K562 (cell line): ENCODE measurements at regions not wholly inside any gene's neighbourhood (a gene's known extent, or its start where the extent isn't known, plus 50 kb on each side); places are given as distances from the start of the nearest gene placed in this dataset.

Experiments
- ATAC-seq: fragments of 200-7000 bp; cut with Tn5 transposase; 3 replicates; pipeline ENCODE4 v1.9.1; 2020; ENCODE audit warnings: moderate library complexity
- BruUV-seq: library from RNA; stranded (reverse); fragments of 400-500 nt; replicated peaks from 2 replicates; lab custom pipeline; 2021; lab: Mats Ljungman, UMichigan
- CTCF ChIA-PET: fragments of 300-600 bp; formaldehyde crosslinking; extraction: SDS; loops from one replicate; lab custom pipeline; 2021; ENCODE audit warnings: low intra/inter-chr PET ratio; lab: Yijun Ruan, JAX
- POLR2A ChIA-PET: fragments of 300-600, 350-650 bp; sonication (Branson Sonifier 250); formaldehyde crosslinking; extraction: SDS; loops from one replicate; lab custom pipeline; 2021; ENCODE audit warnings: antibody characterized with exemption, inconsistent platforms; lab: Yijun Ruan, JAX
- DNase-seq, 4 experiments: peaks; one replicate each; pipeline versions ENCODE4 v3.0.0 to v3.0.0-alpha.2; 2011 to 2018; ENCODE audit warnings: low spot score in 3 of 4, mixed read lengths in 3 of 4; ENCODE audit errors: extremely low read depth in 1 of 4
- FAIRE-seq: peaks from 2 replicates; lab custom pipeline; 2011; peaks lifted over from hg19 to GRCh38; lab: Jason Lieb, UNC
- H2AFZ ChIP-seq: 2 replicates; pipeline ENCODE4 v1.6.0; 2011; ENCODE audit warnings: low read depth, low read length, control low read depth, inconsistent platforms
- H3K27ac ChIP-seq: fragments of 200-600 bp; 3 replicates; pipeline ENCODE4 v1.8.0; 2011; ENCODE audit warnings: low read depth, mild to moderate bottlenecking, control low read depth, inconsistent platforms, low read length, moderate library complexity, mixed read lengths; ENCODE audit errors: extremely low read depth
- H3K27me3 ChIP-seq, 2 experiments: fragments of 300-600 bp in 1 of 2; 2 replicates in 1 of 2; 3 replicates in 1 of 2; pipeline versions ENCODE4 v1.6.0 to v1.8.0; 2011; ENCODE audit warnings: inconsistent platforms in 2 of 2, low read length in 2 of 2, mild to moderate bottlenecking in 1 of 2, mixed read lengths in 1 of 2, moderate library complexity in 1 of 2; ENCODE audit not compliant: control insufficient read depth in 2 of 2, insufficient read depth in 2 of 2
- H3K36me3 ChIP-seq: fragments of 300-600 bp; 3 replicates; pipeline ENCODE4 v1.8.0; 2011; ENCODE audit warnings: mild to moderate bottlenecking, low read length, inconsistent platforms; ENCODE audit not compliant: control insufficient read depth, insufficient read depth
- H3K4me1 ChIP-seq, 2 experiments: fragments of 200-600 bp in 1 of 2; replicated peaks in 1 of 2; 2 replicates in 1 of 2; 3 replicates in 1 of 2; pipeline versions ENCODE4 v1.5.1 to v1.8.0; 2011; ENCODE audit warnings: inconsistent platforms in 2 of 2, low read length in 2 of 2, mild to moderate bottlenecking in 1 of 2, mixed read lengths in 1 of 2, moderate library complexity in 1 of 2; ENCODE audit not compliant: control insufficient read depth in 2 of 2, insufficient read depth in 2 of 2
- H3K4me2 ChIP-seq: 2 replicates; pipeline ENCODE4 v1.6.1; 2011; ENCODE audit warnings: low read length, control low read depth, inconsistent platforms, mixed read lengths; ENCODE audit not compliant: insufficient read depth
- H3K4me3 ChIP-seq: fragments of 200-600 bp; sonication (generic), shearing (Covaris generic); 2 replicates; pipeline ENCODE4 v1.5.1; 2016; ENCODE audit warnings: control low read depth, inconsistent platforms
- H3K79me2 ChIP-seq: fragments of 200-600 bp; 3 replicates; pipeline ENCODE4 v1.8.0; 2011; ENCODE audit warnings: low read length, inconsistent platforms; ENCODE audit not compliant: control insufficient read depth, insufficient read depth
- H3K9ac ChIP-seq, 2 experiments: 2 replicates each; pipeline versions ENCODE4 v1.6.0 to v1.6.1; 2011; ENCODE audit warnings: low read depth in 2 of 2, low read length in 2 of 2, control low read depth in 1 of 2, inconsistent platforms in 1 of 2, mild to moderate bottlenecking in 1 of 2, mixed read lengths in 1 of 2; ENCODE audit not compliant: insufficient read depth in 1 of 2
- H3K9me1 ChIP-seq: one replicate; pipeline ENCODE4 v1.6.0; 2011; ENCODE audit warnings: inconsistent platforms, mild to moderate bottlenecking, low read length, moderate library complexity; ENCODE audit not compliant: control insufficient read depth, insufficient read depth
- H3K9me3 ChIP-seq: replicated peaks from 2 replicates; pipeline ENCODE4 v1.5.1; 2011; ENCODE audit warnings: low read depth, low read length, inconsistent platforms; ENCODE audit not compliant: control insufficient read depth, insufficient read depth
- H4K20me1 ChIP-seq: replicated peaks from 2 replicates; pipeline ENCODE4 v1.6.1; 2011; ENCODE audit warnings: low read length, inconsistent platforms, mixed read lengths; ENCODE audit not compliant: control insufficient read depth, insufficient read depth
- ASH1L ChIP-seq: fragments of 450-650 bp; IDR thresholded peaks from 2 replicates; pipeline ENCODE4 v1.6.1; 2018; ENCODE audit warnings: borderline replicate concordance, mild to moderate bottlenecking, low read depth; ENCODE audit not compliant: partially characterized antibody
- ATF2 ChIP-seq: sonication (generic); formaldehyde crosslinking; IDR thresholded peaks from 2 replicates; pipeline ENCODE4 v1.8.1; 2022; ENCODE audit warnings: missing genetic modification reagents
- HMG20B ChIP-seq: fragments of 250-450 bp; sonication (Bioruptor Pico); IDR thresholded peaks from 2 replicates; pipeline ENCODE4 v1.5.0; 2021; ENCODE audit warnings: mild to moderate bottlenecking
- POLR3G ChIP-seq: IDR thresholded peaks from 2 replicates; pipeline ENCODE4 v1.6.1; 2011; ENCODE audit not compliant: insufficient read length, insufficient replicate concordance; ENCODE audit errors: extremely low read depth
- SIN3A ChIP-seq, 2 experiments: fragments of 150-350 bp in 1 of 2; IDR thresholded peaks; 2 replicates each; pipeline ENCODE4 v1.6.1; 2011 to 2016; ENCODE audit warnings: borderline replicate concordance in 2 of 2, low read depth in 2 of 2, low read length in 2 of 2, mild to moderate bottlenecking in 2 of 2, moderate library complexity in 2 of 2; ENCODE audit not compliant: control insufficient read depth in 1 of 2
- TFAP4 ChIP-seq: sonication (generic); formaldehyde crosslinking; IDR thresholded peaks from 2 replicates; pipeline ENCODE4 v1.8.0; 2022; ENCODE audit warnings: missing genetic modification reagents, mild to moderate bottlenecking, moderate library complexity, borderline replicate concordance
- ZBTB34 ChIP-seq: fragments of 250-450 bp; sonication (Bioruptor Pico); IDR thresholded peaks from 2 replicates; pipeline ENCODE4 v1.8.0; 2021; ENCODE audit warnings: mild to moderate bottlenecking, moderate library complexity
- ZNF324 ChIP-seq: fragments of 250-450 bp; sonication (Bioruptor Pico); IDR thresholded peaks from 2 replicates; pipeline ENCODE4 v1.4.0; 2020; ENCODE audit warnings: mild to moderate bottlenecking
- ZNF449 ChIP-seq: fragments of 250-450 bp; sonication (Bioruptor Pico); IDR thresholded peaks from 2 replicates; pipeline ENCODE4 v1.8.0; 2022; ENCODE audit warnings: moderate library complexity, mild to moderate bottlenecking, inconsistent platforms
- ZNF780A ChIP-seq: fragments of 250-450 bp; sonication (Bioruptor Pico); IDR thresholded peaks from 2 replicates; pipeline ENCODE4 v1.5.0; 2021; ENCODE audit warnings: mild to moderate bottlenecking
- WGBS: fragments of 100-300 bp; shearing (Covaris generic); methylation state at CpG from one replicate; pipeline ENCODE4 v1.1.6; 2016; ENCODE audit warnings: low coverage, mixed read lengths; ENCODE audit not compliant: insufficient coverage; ENCODE audit errors: missing lambda C conversion rate; 5-methylcytosine and 5-hydroxymethylcytosine counted together
- in situ Hi-C: fragments of 300-500 bp; cut with MboI; formaldehyde crosslinking; loops from 4 replicates; pipeline ENCODE4 v1.15.0; 2018; ENCODE audit warnings: inconsistent platforms, mixed read lengths
- intact Hi-C: fragments of 100-400 bp; cut with micrococcal nuclease; formaldehyde crosslinking; loops from 2 replicates; pipeline ENCODE4 v1.14.2; 2022
- TF ChIP-seq, protein P1 (sequence below), 2 experiments: fragments of 150-350 bp in 1 of 2; IDR thresholded peaks; 2 replicates each; pipeline ENCODE4 v1.6.1; 2012 to 2016; ENCODE audit warnings: low read depth in 2 of 2, low read length in 2 of 2, mild to moderate bottlenecking in 1 of 2, moderate library complexity in 1 of 2

GRCh38 chr18:57951999-57952774 is 91.8 kb upstream of the NEDD4L start:
- no peak overlapping the region for H3K4me2 ChIP-seq
- intact Hi-C loops, result loop anchor here (10.0 kb wide), 1 partner anchor 67 kb away; no protein-coding TSS in a partner anchor
- ATAC-seq (no peak), DNase-seq (no peak), FAIRE-seq (no peak)
- CTCF ChIA-PET, result no interaction called here
- BruUV-seq, result no TSS peak
- in situ Hi-C loops, result no loop called here
- H3K9me1 ChIP-seq, result no peaks in the 10 kb centered on the region
- no peaks in the 10 kb centered on the region for H3K79me2 ChIP-seq
- POLR2A ChIA-PET, result interaction anchor here (0.8 to 1.4 kb wide), 2 partner anchors 10 to 169 kb away, joined by 3 to 5 read pairs; no protein-coding TSS in a partner anchor
- WGBS, result 10% methylated on average over 10 of the region's 10 CpGs
- no peaks in the 10 kb centered on the region for H3K4me1 ChIP-seq
- H2AFZ ChIP-seq, result no peak overlapping the region
- H3K27me3 ChIP-seq, result peaks cover 0 to 14% of the 10 kb centered on the region in 2 experiments; a peak in 3 of 5 replicates
- no peaks in the 10 kb centered on the region for H3K36me3 ChIP-seq
- no peaks in the 10 kb centered on the region for H4K20me1 ChIP-seq
- H3K27ac ChIP-seq, result no peak overlapping the region
- H3K4me3 ChIP-seq, result no peak overlapping the region
- no peak overlapping the region for H3K9ac ChIP-seq
- H3K9me3 ChIP-seq, result no peaks in the 10 kb centered on the region
- TF ChIP-seq ASH1L (no peak), ZNF780A (no peak), POLR3G (no peak), TFAP4 (CRISPR knock-in tag) (no peak), HMG20B (CRISPR knock-in tag) (no peak), SIN3A (IDR thresholded peaks at IDR 0.05; ENCODE audit: borderline replicate concordance in 2 of 2, control insufficient read depth in 1 of 2, low read depth in 2 of 2, low read length in 2 of 2) (no peak), ZNF449 (CRISPR knock-in tag) (no peak), ATF2 (CRISPR knock-in tag) (no peak), ZNF324 (CRISPR knock-in tag) (no peak), ZBTB34 (CRISPR knock-in tag) (no peak)
- TF ChIP-seq, protein P1, sequence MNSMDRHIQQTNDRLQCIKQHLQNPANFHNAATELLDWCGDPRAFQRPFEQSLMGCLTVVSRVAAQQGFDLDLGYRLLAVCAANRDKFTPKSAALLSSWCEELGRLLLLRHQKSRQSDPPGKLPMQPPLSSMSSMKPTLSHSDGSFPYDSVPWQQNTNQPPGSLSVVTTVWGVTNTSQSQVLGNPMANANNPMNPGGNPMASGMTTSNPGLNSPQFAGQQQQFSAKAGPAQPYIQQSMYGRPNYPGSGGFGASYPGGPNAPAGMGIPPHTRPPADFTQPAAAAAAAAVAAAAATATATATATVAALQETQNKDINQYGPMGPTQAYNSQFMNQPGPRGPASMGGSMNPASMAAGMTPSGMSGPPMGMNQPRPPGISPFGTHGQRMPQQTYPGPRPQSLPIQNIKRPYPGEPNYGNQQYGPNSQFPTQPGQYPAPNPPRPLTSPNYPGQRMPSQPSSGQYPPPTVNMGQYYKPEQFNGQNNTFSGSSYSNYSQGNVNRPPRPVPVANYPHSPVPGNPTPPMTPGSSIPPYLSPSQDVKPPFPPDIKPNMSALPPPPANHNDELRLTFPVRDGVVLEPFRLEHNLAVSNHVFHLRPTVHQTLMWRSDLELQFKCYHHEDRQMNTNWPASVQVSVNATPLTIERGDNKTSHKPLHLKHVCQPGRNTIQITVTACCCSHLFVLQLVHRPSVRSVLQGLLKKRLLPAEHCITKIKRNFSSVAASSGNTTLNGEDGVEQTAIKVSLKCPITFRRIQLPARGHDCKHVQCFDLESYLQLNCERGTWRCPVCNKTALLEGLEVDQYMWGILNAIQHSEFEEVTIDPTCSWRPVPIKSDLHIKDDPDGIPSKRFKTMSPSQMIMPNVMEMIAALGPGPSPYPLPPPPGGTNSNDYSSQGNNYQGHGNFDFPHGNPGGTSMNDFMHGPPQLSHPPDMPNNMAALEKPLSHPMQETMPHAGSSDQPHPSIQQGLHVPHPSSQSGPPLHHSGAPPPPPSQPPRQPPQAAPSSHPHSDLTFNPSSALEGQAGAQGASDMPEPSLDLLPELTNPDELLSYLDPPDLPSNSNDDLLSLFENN (IDR thresholded peaks at IDR 0.05; ENCODE audit: low read depth in 2 of 2, low read length in 2 of 2), result no peak
